ENCODE measurements at regions not wholly inside any gene's neighbourhood (a gene's known extent, or its start where the extent isn't known, plus 50 kb on each side); places are given as distances from the start of the nearest gene placed in this dataset.
"Not testable (repeated sequence)": the region's sequence is repeated elsewhere in the genome, so short reads cannot be mapped to it uniquely, and the experiment has no call there.

GRCh38 chr7:131052285-131052904 is 275.3 kb upstream of the MKLN1 start:
- no peak for DNase-seq
- WGBS (ENCODE audit: insufficient coverage, low coverage, low lambda C conversion rate, missing lambda C conversion rate) = 73% methylated on average over 4 of the region's 4 CpGs
- TF ChIP-seq POLR2A (IDR thresholded peaks at IDR 0.05) (no peak), CTCF (IDR thresholded peaks at IDR 0.05) (no peak)
- Histone ChIP-seq H3K27ac (no peak overlapping the region), H3K27me3 (no peaks in the 10 kb centered on the region), H3K4me1 (peaks cover 0 to 26% (median 8%) of the 10 kb centered on the region in 4 donors), H3K36me3 (peaks cover 0 to 5% (median 0%) of the 10 kb centered on the region in 4 donors), H3K4me3 (no peak overlapping the region), H3K9me3 (no peaks in the 10 kb centered on the region)
- no peak for ATAC-seq
- intact Hi-C loops (cut with DNase I) = no loop called here

GRCh38 chr7:131056007-131056406 is 271.7 kb upstream of the MKLN1 start:
- intact Hi-C loops (cut with DNase I) = no loop called here
- no peak for ATAC-seq
- DNase-seq = no peak
- peaks cover 0 to 5% (median 0%) of the 10 kb centered on the region in 4 donors for H3K36me3 ChIP-seq
- H3K27me3 ChIP-seq = no peaks in the 10 kb centered on the region
- peaks cover 0 to 37% (median 14%) of the 10 kb centered on the region in 4 donors for H3K4me1 ChIP-seq
- TF ChIP-seq POLR2A (IDR thresholded peaks at IDR 0.05) (no peak), CTCF (IDR thresholded peaks at IDR 0.05) (no peak)
- no peaks in the 10 kb centered on the region for H3K9me3 ChIP-seq
- peak overlapping the region; percentile 4 to 83 (median 66) for H3K27ac ChIP-seq
- H3K4me3 ChIP-seq = no peak overlapping the region
- 78% methylated on average over 2 of the region's 2 CpGs for WGBS (ENCODE audit: insufficient coverage, low coverage, low lambda C conversion rate, missing lambda C conversion rate)

- peak overlapping the region; percentile 66 to 96 (median 83) for H3K27ac ChIP-seq
- ATAC-seq (peak; percentile 69 to 76 (median 74)), DNase-seq (no peak)
- 2% methylated on average over 6 of the region's 6 CpGs for WGBS (ENCODE audit: insufficient coverage, low coverage, low lambda C conversion rate, missing lambda C conversion rate)
- H3K9me3 ChIP-seq = no peaks in the 10 kb centered on the region
- no peaks in the 10 kb centered on the region for H3K27me3 ChIP-seq
- H3K4me3 ChIP-seq = no peak overlapping the region
- intact Hi-C loops (cut with DNase I) = no loop called here
- H3K4me1 ChIP-seq = peaks cover 0 to 44% (median 18%) of the 10 kb centered on the region in 4 donors
- no peaks in the 10 kb centered on the region for H3K36me3 ChIP-seq
- no peak for TF ChIP-seq CTCF (IDR thresholded peaks at IDR 0.05)
- TF ChIP-seq POLR2A (IDR thresholded peaks at IDR 0.05) = peak; percentile 26
These were observed 270.5 kb upstream of the MKLN1 start for GRCh38 chr7:131057015-131057793.

- WGBS (ENCODE audit: insufficient coverage, low coverage, low lambda C conversion rate, missing lambda C conversion rate) = 3% methylated on average over 2 of the region's 2 CpGs
- no peak for DNase-seq
These were observed 269.9 kb upstream of the MKLN1 start for GRCh38 chr7:131057794-131058070.

GRCh38 chr7:131058561-131059288 is 269.0 kb upstream of the MKLN1 start:
- ATAC-seq; H3K36me3 ChIP-seq; H3K4me3 ChIP-seq; DNase-seq; H3K27me3 ChIP-seq; H3K9me3 ChIP-seq; intact Hi-C loops (cut with DNase I): not testable (repeated sequence)
- peaks cover 0 to 44% (median 18%) of the 10 kb centered on the region in 4 donors for H3K4me1 ChIP-seq
- H3K27ac ChIP-seq = peak overlapping the region; percentile 36 to 96 (median 83)
- whole genome bisulfite sequencing (ENCODE audit: insufficient coverage, low coverage, low lambda C conversion rate, missing lambda C conversion rate) = 80% methylated on average over 5 of the region's 36 CpGs

More at GRCh38 chr7:131057794-131058070, 269.9 kb upstream of the MKLN1 start:
- intact Hi-C loops (cut with DNase I) = no loop called here
- ATAC-seq = peak; percentile 45 to 58 (median 48)
- Histone ChIP-seq H3K36me3 (no peaks in the 10 kb centered on the region), H3K27me3 (no peaks in the 10 kb centered on the region), H3K4me3 (no peak overlapping the region), H3K27ac (peak overlapping the region; percentile 36 to 96 (median 83)), H3K9me3 (no peaks in the 10 kb centered on the region), H3K4me1 (peaks cover 0 to 44% (median 18%) of the 10 kb centered on the region in 4 donors)
- no peak for TF ChIP-seq POLR2A (IDR thresholded peaks at IDR 0.05)
- TF ChIP-seq CTCF (IDR thresholded peaks at IDR 0.05) = no peak

- intact Hi-C loops (cut with DNase I); H3K9me3 ChIP-seq; DNase-seq; H3K27me3 ChIP-seq; H3K36me3 ChIP-seq; ATAC-seq; H3K4me3 ChIP-seq; H3K27ac ChIP-seq: not testable (repeated sequence)
- H3K4me1 ChIP-seq = peaks cover 0 to 44% (median 18%) of the 10 kb centered on the region in 4 donors
- WGBS (ENCODE audit: insufficient coverage, low coverage, low lambda C conversion rate, missing lambda C conversion rate) = 75% methylated on average over 2 of the region's 4 CpGs
These were observed 268.3 kb upstream of the MKLN1 start for GRCh38 chr7:131059401-131059800.
